Fibroblast of the conjunctiva (primary cell): ENCODE measurements at regions not wholly inside any gene's neighbourhood (a gene's known extent, or its start where the extent isn't known, plus 50 kb on each side); places are given as distances from the start of the nearest gene placed in this dataset.
"Not testable (repeated sequence)": the region's sequence is repeated elsewhere in the genome, so short reads cannot be mapped to it uniquely, and the experiment has no call there.

Source experiments
- DNase-seq: peaks from one replicate; pipeline ENCODE4 v3.0.0-alpha.2; 2010; ENCODE audit warnings: low read depth

GRCh38 chr2:239726631-239727181, 298.4 kb downstream of the NDUFA10 start:
- no peak for DNase-seq

GRCh38 chr2:239726091-239726591, 299.0 kb downstream of the NDUFA10 start:
- no peak for DNase-seq

GRCh38 chr2:239725551-239725890, 299.6 kb downstream of the NDUFA10 start:
- no peak for DNase-seq

GRCh38 chr2:239724851-239725550, 300.1 kb downstream of the NDUFA10 start:
- no peak for DNase-seq

GRCh38 chr2:239724194-239724849, 300.8 kb downstream of the NDUFA10 start:
- DNase-seq = no peak

GRCh38 chr2:239723486-239724193, 301.5 kb downstream of the NDUFA10 start:
- no peak for DNase-seq

GRCh38 chr2:239722760-239723470, 302.2 kb downstream of the NDUFA10 start:
- no peak for DNase-seq

- DNase-seq = no peak
These were observed 303.0 kb downstream of the NDUFA10 start for GRCh38 chr2:239721991-239722759.

GRCh38 chr2:239721531-239721930, 303.6 kb downstream of the NDUFA10 start:
- DNase-seq = no peak

- DNase-seq = no peak
These were observed 304.5 kb downstream of the NDUFA10 start for GRCh38 chr2:239720361-239721360.

GRCh38 chr2:239719791-239720360, 305.3 kb downstream of the NDUFA10 start:
- DNase-seq = no peak

GRCh38 chr2:239718991-239719390, 306.2 kb downstream of the NDUFA10 start:
- not testable (repeated sequence) for DNase-seq

GRCh38 chr2:239717706-239718105, 307.4 kb downstream of the NDUFA10 start:
- no peak for DNase-seq

- DNase-seq = no peak
These were observed 307.8 kb downstream of the NDUFA10 start for GRCh38 chr2:239717319-239717675.

GRCh38 chr2:239716536-239717318, 308.4 kb downstream of the NDUFA10 start:
- peak; percentile 28 for DNase-seq

GRCh38 chr2:239716009-239716408, 309.1 kb downstream of the NDUFA10 start:
- no peak for DNase-seq

- no peak for DNase-seq
These were observed 309.5 kb downstream of the NDUFA10 start for GRCh38 chr2:239715606-239716005.

- no peak for DNase-seq
These were observed 309.9 kb downstream of the NDUFA10 start for GRCh38 chr2:239715202-239715601.

- DNase-seq = no peak
These were observed 311.0 kb downstream of the NDUFA10 start for GRCh38 chr2:239714116-239714515.
